Loucy (cell line): ENCODE measurements at regions not wholly inside any gene's neighbourhood (a gene's known extent, or its start where the extent isn't known, plus 50 kb on each side); places are given as distances from the start of the nearest gene placed in this dataset.

Experiments used
- H2AFZ ChIP-seq: fragments of 200-600 bp; sonication (generic); 2 replicates; pipeline ENCODE4 v1.6.0; 2016; ENCODE audit warnings: antibody characterized with exemption, mild to moderate bottlenecking, low read length, moderate library complexity
- H3F3A ChIP-seq: fragments of 200-600 bp; 2 replicates; pipeline ENCODE4 v1.6.0; 2016; ENCODE audit warnings: antibody characterized with exemption, low read depth, mild to moderate bottlenecking
- H3K27me3 ChIP-seq: fragments of 200-600 bp; sonication (generic); 2 replicates; pipeline ENCODE4 v1.6.1; 2014; ENCODE audit warnings: low read length, mild to moderate bottlenecking; ENCODE audit not compliant: insufficient read depth, poor library complexity, severe bottlenecking
- H3K36me3 ChIP-seq: fragments of 200-600 bp; sonication (generic); 2 replicates; pipeline ENCODE4 v1.6.1; 2016; ENCODE audit warnings: low read length; ENCODE audit not compliant: insufficient read depth
- H3K4me1 ChIP-seq: fragments of 200-600 bp; sonication (generic); 2 replicates; pipeline ENCODE4 v1.5.1; 2014; ENCODE audit warnings: low read length, mild to moderate bottlenecking; ENCODE audit not compliant: insufficient read depth, poor library complexity, severe bottlenecking
- H3K4me2 ChIP-seq: fragments of 200-600 bp; sonication (generic); 2 replicates; pipeline ENCODE4 v1.6.0; 2014; ENCODE audit warnings: antibody characterized with exemption, low read length, low read depth, mild to moderate bottlenecking; ENCODE audit not compliant: poor library complexity, severe bottlenecking
- H3K4me3 ChIP-seq: fragments of 200-600 bp; sonication (generic); 2 replicates; pipeline ENCODE4 v1.5.1; 2014; ENCODE audit warnings: low read length, mild to moderate bottlenecking, mixed read lengths; ENCODE audit not compliant: poor library complexity, severe bottlenecking
- H3K79me2 ChIP-seq: fragments of 200-600 bp; sonication (generic); 2 replicates; pipeline ENCODE4 v1.6.1; 2014; ENCODE audit warnings: low read length; ENCODE audit not compliant: insufficient read depth
- H3K9ac ChIP-seq: fragments of 200-600 bp; sonication (generic); 2 replicates; pipeline ENCODE4 v1.6.0; 2014; ENCODE audit warnings: mild to moderate bottlenecking, low read depth, low read length, moderate library complexity; ENCODE audit not compliant: poor library complexity, severe bottlenecking
- H3K9me2 ChIP-seq: fragments of 200-600 bp; sonication (generic); replicated peaks from 2 replicates; pipeline ENCODE4 v1.6.1; 2016; ENCODE audit warnings: low read depth, low read length, mixed read lengths
- H3K9me3 ChIP-seq: fragments of 200-600 bp; sonication (generic); 2 replicates; pipeline ENCODE4 v1.6.1; 2014; ENCODE audit warnings: mild to moderate bottlenecking, antibody characterized with exemption, low read length, low read depth; ENCODE audit not compliant: insufficient read depth
- H4K20me1 ChIP-seq: fragments of 200-600 bp; sonication (generic); 2 replicates; pipeline ENCODE4 v1.6.0; 2014; ENCODE audit warnings: antibody characterized with exemption, low read length, mild to moderate bottlenecking; ENCODE audit not compliant: insufficient read depth, poor library complexity, severe bottlenecking
- EZH2phosphoT487 ChIP-seq: fragments of 200-600 bp; IDR thresholded peaks from 2 replicates; pipeline ENCODE4 v1.6.1; 2018; ENCODE audit warnings: antibody characterized with exemption, mild to moderate bottlenecking, moderate library complexity, borderline replicate concordance
- TF ChIP-seq, protein P1 (sequence below): fragments of 200-600 bp; sonication (generic); conservative IDR thresholded peaks from 2 replicates; pipeline ENCODE4 v1.5.1; 2014; ENCODE audit warnings: mild to moderate bottlenecking, antibody characterized with exemption, low read length

DNA sequence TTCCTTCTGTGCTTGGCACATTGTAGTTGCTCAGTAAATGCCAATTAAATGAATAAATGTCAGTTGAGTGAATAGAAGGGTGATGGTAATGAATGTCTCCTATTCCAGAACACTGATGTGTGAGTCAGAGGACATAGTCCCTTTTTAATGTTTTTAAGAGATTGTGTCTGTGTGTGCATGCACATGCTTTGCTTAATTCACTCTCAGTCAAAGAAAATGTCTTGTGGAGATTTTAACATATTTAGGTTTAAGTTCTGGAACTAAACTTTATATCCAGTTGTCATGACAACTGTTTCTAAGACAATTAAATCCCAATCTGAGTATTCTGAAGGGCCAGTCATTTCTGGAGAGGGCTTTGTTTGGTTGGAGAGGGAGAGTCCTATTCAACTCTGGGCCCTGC lies 255.3 kb upstream of the CDH11 start:
- H3K4me3 ChIP-seq, result no peak overlapping the region
- H3K4me2 ChIP-seq, result no peak overlapping the region
- no peaks in the 10 kb centered on the region for H3K27me3 ChIP-seq
- no peaks in the 10 kb centered on the region for H3K36me3 ChIP-seq
- H3K9me3 ChIP-seq, result no peaks in the 10 kb centered on the region
- no peaks in the 10 kb centered on the region for H3K79me2 ChIP-seq
- H3K4me1 ChIP-seq, result no peaks in the 10 kb centered on the region
- H2AFZ ChIP-seq, result no peak overlapping the region
- TF ChIP-seq EZH2phosphoT487, result no peak
- TF ChIP-seq, protein P1, sequence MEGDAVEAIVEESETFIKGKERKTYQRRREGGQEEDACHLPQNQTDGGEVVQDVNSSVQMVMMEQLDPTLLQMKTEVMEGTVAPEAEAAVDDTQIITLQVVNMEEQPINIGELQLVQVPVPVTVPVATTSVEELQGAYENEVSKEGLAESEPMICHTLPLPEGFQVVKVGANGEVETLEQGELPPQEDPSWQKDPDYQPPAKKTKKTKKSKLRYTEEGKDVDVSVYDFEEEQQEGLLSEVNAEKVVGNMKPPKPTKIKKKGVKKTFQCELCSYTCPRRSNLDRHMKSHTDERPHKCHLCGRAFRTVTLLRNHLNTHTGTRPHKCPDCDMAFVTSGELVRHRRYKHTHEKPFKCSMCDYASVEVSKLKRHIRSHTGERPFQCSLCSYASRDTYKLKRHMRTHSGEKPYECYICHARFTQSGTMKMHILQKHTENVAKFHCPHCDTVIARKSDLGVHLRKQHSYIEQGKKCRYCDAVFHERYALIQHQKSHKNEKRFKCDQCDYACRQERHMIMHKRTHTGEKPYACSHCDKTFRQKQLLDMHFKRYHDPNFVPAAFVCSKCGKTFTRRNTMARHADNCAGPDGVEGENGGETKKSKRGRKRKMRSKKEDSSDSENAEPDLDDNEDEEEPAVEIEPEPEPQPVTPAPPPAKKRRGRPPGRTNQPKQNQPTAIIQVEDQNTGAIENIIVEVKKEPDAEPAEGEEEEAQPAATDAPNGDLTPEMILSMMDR, result no peak
- no peaks in the 10 kb centered on the region for H3K9me2 ChIP-seq
- H3K9ac ChIP-seq, result no peak overlapping the region
- H4K20me1 ChIP-seq, result no peaks in the 10 kb centered on the region
- no peaks in the 10 kb centered on the region for H3F3A ChIP-seq

DNA sequence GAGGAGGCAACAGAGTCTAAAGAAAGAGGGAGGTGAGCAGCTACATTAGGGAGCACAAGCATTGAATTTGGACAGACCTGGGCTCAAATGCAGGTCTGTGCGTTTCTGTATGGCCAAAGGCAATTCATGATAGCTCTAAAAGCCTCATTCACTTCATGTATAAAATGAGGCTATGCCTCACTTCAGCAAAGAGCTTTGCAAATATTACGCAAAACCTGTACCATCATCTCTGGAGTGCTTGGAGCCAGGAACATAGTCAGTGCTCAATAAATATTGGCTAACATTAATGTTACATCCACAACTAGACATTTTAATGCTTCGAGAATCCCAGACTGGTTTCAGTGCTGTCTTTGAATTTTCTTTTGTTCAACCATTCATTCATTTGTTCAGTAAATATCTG lies 254.7 kb upstream of the CDH11 start:
- H2AFZ ChIP-seq, result no peak overlapping the region
- H3K4me2 ChIP-seq, result no peak overlapping the region

DNA sequence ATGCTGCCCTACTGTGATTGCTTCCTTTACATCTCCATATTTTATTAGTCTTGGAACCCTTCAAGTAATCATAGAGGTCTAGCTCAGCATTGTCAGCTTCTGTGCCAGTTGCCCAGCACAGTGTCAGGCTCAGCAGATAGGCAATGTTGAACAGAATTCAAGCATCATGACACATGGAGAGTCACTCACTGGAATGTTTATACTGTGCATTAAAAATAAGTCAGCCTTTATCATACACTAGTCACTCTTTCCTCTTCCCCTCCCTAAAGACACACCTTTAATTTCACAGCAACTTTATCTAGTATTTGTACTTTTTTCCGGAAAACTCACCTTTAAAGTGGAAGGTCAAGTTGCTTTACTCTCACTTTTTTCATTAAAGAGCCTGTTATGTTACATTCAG lies 253.8 kb upstream of the CDH11 start:
- Histone ChIP-seq H3K27me3 (no peaks in the 10 kb centered on the region), H3K9me3 (no peaks in the 10 kb centered on the region), H3K9me2 (no peaks in the 10 kb centered on the region), H3K4me3 (no peak overlapping the region), H3K4me2 (no peak overlapping the region), H4K20me1 (no peaks in the 10 kb centered on the region), H3K79me2 (no peaks in the 10 kb centered on the region), H3K4me1 (no peaks in the 10 kb centered on the region), H3F3A (no peaks in the 10 kb centered on the region), H3K9ac (no peak overlapping the region), H2AFZ (no peak overlapping the region), H3K36me3 (no peaks in the 10 kb centered on the region)
- TF ChIP-seq, protein P1, result no peak

More for the DNA sequence above, 254.7 kb upstream of the CDH11 start:
- no peak for TF ChIP-seq EZH2phosphoT487
- TF ChIP-seq, protein P1, result no peak
- no peaks in the 10 kb centered on the region for H3K27me3 ChIP-seq
- H3K79me2 ChIP-seq, result no peaks in the 10 kb centered on the region
- no peaks in the 10 kb centered on the region for H3K4me1 ChIP-seq
- no peaks in the 10 kb centered on the region for H3K9me2 ChIP-seq
- no peaks in the 10 kb centered on the region for H3K36me3 ChIP-seq
- no peak overlapping the region for H3K4me3 ChIP-seq
- H3K9me3 ChIP-seq, result no peaks in the 10 kb centered on the region
- H3F3A ChIP-seq, result no peaks in the 10 kb centered on the region
- H3K9ac ChIP-seq, result no peak overlapping the region
- H4K20me1 ChIP-seq, result no peaks in the 10 kb centered on the region
